ENCODE measurements at regions not wholly inside any gene's neighbourhood (a gene's known extent, or its start where the extent isn't known, plus 50 kb on each side); places are given as distances from the start of the nearest gene placed in this dataset.

DNA sequence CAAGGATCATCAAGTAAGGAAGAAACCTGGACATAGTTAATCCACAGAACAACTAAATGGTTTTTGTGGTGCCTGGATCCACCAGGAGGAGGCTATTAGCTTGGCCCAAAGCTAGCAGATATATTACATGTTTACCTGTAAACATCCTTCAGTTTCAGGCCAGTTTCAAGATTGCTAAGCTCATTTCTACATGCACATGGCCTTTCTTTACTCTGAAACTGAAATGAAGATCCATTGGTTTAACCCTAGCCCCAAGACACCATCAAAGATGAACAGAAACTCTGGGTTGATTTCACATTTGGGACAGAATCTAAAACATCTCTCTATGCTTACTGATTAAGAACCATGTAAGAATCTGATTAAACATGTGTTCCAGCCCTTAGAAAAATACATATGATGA lies 611.8 kb downstream of the TLE1 start:
- H3K4me3 ChIP-seq (ENCODE audit: low read depth, poor library complexity, severe bottlenecking), result no peak overlapping the region
- TF ChIP-seq POLR2A (IDR thresholded peaks at IDR 0.05), result no peak
- TF ChIP-seq, protein P1, sequence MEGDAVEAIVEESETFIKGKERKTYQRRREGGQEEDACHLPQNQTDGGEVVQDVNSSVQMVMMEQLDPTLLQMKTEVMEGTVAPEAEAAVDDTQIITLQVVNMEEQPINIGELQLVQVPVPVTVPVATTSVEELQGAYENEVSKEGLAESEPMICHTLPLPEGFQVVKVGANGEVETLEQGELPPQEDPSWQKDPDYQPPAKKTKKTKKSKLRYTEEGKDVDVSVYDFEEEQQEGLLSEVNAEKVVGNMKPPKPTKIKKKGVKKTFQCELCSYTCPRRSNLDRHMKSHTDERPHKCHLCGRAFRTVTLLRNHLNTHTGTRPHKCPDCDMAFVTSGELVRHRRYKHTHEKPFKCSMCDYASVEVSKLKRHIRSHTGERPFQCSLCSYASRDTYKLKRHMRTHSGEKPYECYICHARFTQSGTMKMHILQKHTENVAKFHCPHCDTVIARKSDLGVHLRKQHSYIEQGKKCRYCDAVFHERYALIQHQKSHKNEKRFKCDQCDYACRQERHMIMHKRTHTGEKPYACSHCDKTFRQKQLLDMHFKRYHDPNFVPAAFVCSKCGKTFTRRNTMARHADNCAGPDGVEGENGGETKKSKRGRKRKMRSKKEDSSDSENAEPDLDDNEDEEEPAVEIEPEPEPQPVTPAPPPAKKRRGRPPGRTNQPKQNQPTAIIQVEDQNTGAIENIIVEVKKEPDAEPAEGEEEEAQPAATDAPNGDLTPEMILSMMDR (IDR thresholded peaks at IDR 0.05), result no peak
- intact Hi-C loops (cut with DNase I; ENCODE audit: low total_unique reads), result no loop called here

DNA sequence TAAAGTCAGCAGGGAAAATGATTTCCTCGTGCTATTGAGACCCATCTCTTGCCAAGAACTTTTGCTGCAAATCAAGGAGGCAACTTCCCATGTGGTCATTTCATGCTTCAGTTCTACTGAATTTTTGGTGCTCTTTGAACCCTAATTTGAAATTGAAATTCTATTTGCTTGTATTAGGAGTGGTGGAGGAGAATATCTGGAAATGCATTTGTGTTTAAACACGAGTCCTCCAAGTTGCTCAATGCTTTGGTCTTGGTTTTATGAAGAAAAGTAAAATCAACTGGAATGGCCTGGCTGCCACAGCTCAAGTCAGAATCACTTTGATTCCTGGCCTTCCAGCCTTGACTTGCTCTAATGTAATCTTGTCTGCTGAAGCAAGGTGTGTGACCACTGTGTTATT lies 613.2 kb downstream of the TLE1 start:
- no peak for DNase-seq (ENCODE audit: low spot score in 2 of 2)
- H3K4me3 ChIP-seq (ENCODE audit: low read depth, poor library complexity, severe bottlenecking), result no peak overlapping the region
- WGBS, 2 donors, result 72 to 75% methylated on average over 2 of the region's 2 CpGs
- intact Hi-C loops (cut with DNase I; ENCODE audit: low total_unique reads), result no loop called here
- TF ChIP-seq, protein P1 (IDR thresholded peaks at IDR 0.05), result no peak
- no peak for TF ChIP-seq POLR2A (IDR thresholded peaks at IDR 0.05)

More for the DNA sequence above, 611.8 kb downstream of the TLE1 start:
- no peak for DNase-seq (ENCODE audit: low spot score in 2 of 2)

DNA sequence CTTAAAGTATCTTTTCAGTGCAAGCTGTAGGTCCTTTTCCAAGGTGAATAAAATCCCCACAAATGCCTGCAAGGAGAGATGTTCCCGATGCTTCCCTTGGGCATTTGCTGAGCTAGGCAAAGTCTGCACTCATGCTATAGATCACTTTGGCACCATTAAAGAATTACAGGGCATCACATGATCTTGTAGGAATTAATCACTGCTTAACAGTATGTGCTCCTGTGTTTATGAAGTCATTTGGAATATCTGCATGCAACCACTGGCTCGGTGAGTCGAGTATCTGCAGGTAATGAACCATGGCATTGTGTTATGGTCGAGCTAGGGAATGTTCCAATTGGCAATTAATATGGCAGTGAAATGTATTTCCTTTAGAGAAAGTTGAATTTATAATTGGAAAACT lies 615.1 kb downstream of the TLE1 start:
- TF ChIP-seq, protein P1 (IDR thresholded peaks at IDR 0.05), result no peak
- TF ChIP-seq POLR2A (IDR thresholded peaks at IDR 0.05), result no peak
- intact Hi-C loops (cut with DNase I; ENCODE audit: low total_unique reads), result no loop called here
- 49 to 56% methylated on average over 4 of the region's 4 CpGs for WGBS, 2 donors
- DNase-seq (ENCODE audit: low spot score in 2 of 2), result no peak
- no peak overlapping the region for H3K4me3 ChIP-seq (ENCODE audit: low read depth, poor library complexity, severe bottlenecking)

DNA sequence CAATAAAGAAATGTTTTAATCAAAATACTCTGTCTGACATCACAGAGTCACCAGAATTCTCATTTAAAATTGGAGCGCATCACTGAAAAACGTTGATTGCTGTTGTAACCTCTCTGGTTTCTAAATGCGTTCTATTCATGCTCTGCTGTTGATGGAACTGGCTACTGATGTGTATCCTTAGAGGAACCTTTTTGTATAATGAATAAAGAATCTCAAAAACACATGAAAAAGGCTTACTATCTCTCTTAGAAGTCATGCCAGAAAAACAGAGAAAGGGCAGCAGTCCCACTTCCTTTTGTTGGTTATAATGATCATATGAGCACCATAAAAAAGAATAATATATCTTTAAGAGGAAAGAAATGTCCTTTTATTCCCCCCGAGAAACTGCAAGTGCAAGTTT lies 615.5 kb downstream of the TLE1 start:
- intact Hi-C loops (cut with DNase I; ENCODE audit: low total_unique reads), result no loop called here
- DNase-seq (ENCODE audit: low spot score in 2 of 2), result no peak
- 56 to 60% methylated on average over 4 of the region's 4 CpGs for WGBS, 2 donors
- no peak overlapping the region for H3K4me3 ChIP-seq (ENCODE audit: low read depth, poor library complexity, severe bottlenecking)
- TF ChIP-seq POLR2A (IDR thresholded peaks at IDR 0.05), result no peak
- TF ChIP-seq, protein P1 (IDR thresholded peaks at IDR 0.05), result no peak

DNA sequence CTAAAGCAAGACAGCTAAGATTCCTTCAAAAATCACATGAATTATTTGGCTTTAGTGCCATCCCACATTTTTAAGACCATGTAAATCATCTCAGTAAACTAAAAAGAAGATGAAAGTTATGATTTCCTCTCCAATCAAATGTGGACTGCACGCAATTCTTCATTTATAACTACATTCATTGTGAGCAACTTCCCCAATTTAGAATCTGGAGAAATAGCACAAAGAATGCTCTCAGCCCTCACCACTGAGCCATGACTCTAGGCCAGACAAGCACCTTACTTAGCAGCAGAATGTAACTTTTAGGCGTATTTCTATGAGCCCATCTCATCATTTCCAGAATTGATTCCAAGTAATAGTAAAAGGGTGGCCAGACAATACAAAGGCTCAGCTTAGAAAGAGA lies 616.6 kb downstream of the TLE1 start:
- intact Hi-C loops (cut with DNase I; ENCODE audit: low total_unique reads), result no loop called here
- WGBS, 2 donors, result 78 to 89% methylated on average over 2 of the region's 2 CpGs
- no peak overlapping the region for H3K4me3 ChIP-seq (ENCODE audit: low read depth, poor library complexity, severe bottlenecking)
- TF ChIP-seq POLR2A (IDR thresholded peaks at IDR 0.05), result no peak
- TF ChIP-seq, protein P1 (IDR thresholded peaks at IDR 0.05), result no peak
- no peak for DNase-seq (ENCODE audit: low spot score in 2 of 2)

DNA sequence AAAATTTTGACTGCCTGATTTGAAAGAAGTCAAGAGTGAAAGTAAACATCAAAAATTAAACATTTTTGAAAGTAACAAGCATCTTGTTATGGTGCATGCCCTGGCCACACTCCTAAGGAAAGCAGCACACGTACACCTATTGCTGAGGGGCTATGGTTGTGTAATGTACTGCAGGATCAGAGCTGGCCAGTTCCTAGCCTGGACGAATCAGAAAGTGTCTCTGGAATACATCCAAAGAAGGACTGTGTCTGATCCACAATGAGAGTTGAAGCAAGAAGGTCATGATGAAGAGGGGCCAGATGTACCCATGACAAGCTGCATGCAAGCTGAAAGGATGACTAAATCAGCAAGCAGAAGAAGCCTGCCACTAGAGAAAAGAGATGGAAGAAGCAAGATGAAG lies 618.2 kb downstream of the TLE1 start:
- TF ChIP-seq, protein P1 (IDR thresholded peaks at IDR 0.05), result no peak
- WGBS, 2 donors, result 61 to 73% methylated on average over 2 of the region's 2 CpGs
- intact Hi-C loops (cut with DNase I; ENCODE audit: low total_unique reads), result no loop called here
- no peak overlapping the region for H3K4me3 ChIP-seq (ENCODE audit: low read depth, poor library complexity, severe bottlenecking)
- DNase-seq (ENCODE audit: low spot score in 2 of 2), result no peak
